ENCODE measurements at regions not wholly inside any gene's neighbourhood (a gene's known extent, or its start where the extent isn't known, plus 50 kb on each side); places are given as distances from the start of the nearest gene placed in this dataset.

GRCh38 chr2:160791884-160792283 lies 298.3 kb upstream of the RBMS1 start:
- Histone ChIP-seq H3K4me2 (ENCODE audit: control insufficient read depth, extremely low read depth, insufficient read depth, low read depth, low read length) (no peak overlapping the region), H4K20me1 (ENCODE audit: control insufficient read depth, extremely low read depth, insufficient read depth, low read length) (no peaks in the 10 kb centered on the region), H3K9me1 (ENCODE audit: control insufficient read depth, extremely low read depth, insufficient read depth, low read length) (no peaks in the 10 kb centered on the region), H3K27me3 (ENCODE audit: control insufficient read depth, extremely low read depth, insufficient read depth, low read length) (no peaks in the 10 kb centered on the region), H2AFZ (ENCODE audit: control insufficient read depth, low read length) (no peak overlapping the region), H3K4me1 (ENCODE audit: control insufficient read depth, extremely low read depth, insufficient read depth, low read length) (no peaks in the 10 kb centered on the region), H3K4me3 (ENCODE audit: control insufficient read depth in 2 of 3, extremely low read depth in 1 of 3, insufficient read depth in 2 of 3, low read depth in 1 of 3, low read length in 3 of 3) (no peak overlapping the region), H3K9me3 (ENCODE audit: control insufficient read depth, low read depth, low read length) (no peaks in the 10 kb centered on the region), H3K9ac (ENCODE audit: control insufficient read depth, extremely low read depth, insufficient read depth, low read length) (no peak overlapping the region), H3K36me3 (ENCODE audit: control insufficient read depth in 2 of 2, extremely low read depth in 1 of 2, insufficient read depth in 2 of 2, low read length in 2 of 2) (no peaks in the 10 kb centered on the region), H3K79me2 (ENCODE audit: control insufficient read depth, insufficient read depth, low read length) (no peaks in the 10 kb centered on the region), H3K27ac (ENCODE audit: control insufficient read depth, insufficient read depth, low read length) (no peak overlapping the region)
- FAIRE-seq (no peak), DNase-seq (ENCODE audit: low read depth, low spot score) (no peak)
- no peak for TF ChIP-seq EZH2 (IDR thresholded peaks at IDR 0.05; ENCODE audit: low read length)
- TF ChIP-seq, protein P1, sequence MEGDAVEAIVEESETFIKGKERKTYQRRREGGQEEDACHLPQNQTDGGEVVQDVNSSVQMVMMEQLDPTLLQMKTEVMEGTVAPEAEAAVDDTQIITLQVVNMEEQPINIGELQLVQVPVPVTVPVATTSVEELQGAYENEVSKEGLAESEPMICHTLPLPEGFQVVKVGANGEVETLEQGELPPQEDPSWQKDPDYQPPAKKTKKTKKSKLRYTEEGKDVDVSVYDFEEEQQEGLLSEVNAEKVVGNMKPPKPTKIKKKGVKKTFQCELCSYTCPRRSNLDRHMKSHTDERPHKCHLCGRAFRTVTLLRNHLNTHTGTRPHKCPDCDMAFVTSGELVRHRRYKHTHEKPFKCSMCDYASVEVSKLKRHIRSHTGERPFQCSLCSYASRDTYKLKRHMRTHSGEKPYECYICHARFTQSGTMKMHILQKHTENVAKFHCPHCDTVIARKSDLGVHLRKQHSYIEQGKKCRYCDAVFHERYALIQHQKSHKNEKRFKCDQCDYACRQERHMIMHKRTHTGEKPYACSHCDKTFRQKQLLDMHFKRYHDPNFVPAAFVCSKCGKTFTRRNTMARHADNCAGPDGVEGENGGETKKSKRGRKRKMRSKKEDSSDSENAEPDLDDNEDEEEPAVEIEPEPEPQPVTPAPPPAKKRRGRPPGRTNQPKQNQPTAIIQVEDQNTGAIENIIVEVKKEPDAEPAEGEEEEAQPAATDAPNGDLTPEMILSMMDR (optimal IDR thresholded peaks at IDR 0.05 in 1 of 3, IDR thresholded peaks at IDR 0.05 in 1 of 3, conservative IDR thresholded peaks at IDR 0.05 in 1 of 3; ENCODE audit: extremely low read depth in 1 of 3, insufficient read depth in 2 of 3, low read length in 3 of 3) = no peak
- dilution Hi-C loops (cut with MboI; ENCODE audit: extremely low pct_ligation_motif_present, low sequenced_read_pairs) = no loop called here

- dilution Hi-C loops (cut with MboI; ENCODE audit: extremely low pct_ligation_motif_present, low sequenced_read_pairs) = no loop called here
- no peaks in the 10 kb centered on the region for H3K9me1 ChIP-seq (ENCODE audit: control insufficient read depth, extremely low read depth, insufficient read depth, low read length)
- H3K4me1 ChIP-seq (ENCODE audit: control insufficient read depth, extremely low read depth, insufficient read depth, low read length) = no peaks in the 10 kb centered on the region
- FAIRE-seq (no peak), DNase-seq (ENCODE audit: low read depth, low spot score) (no peak)
- no peak overlapping the region for H2AFZ ChIP-seq (ENCODE audit: control insufficient read depth, low read length)
- no peak overlapping the region for H3K4me2 ChIP-seq (ENCODE audit: control insufficient read depth, extremely low read depth, insufficient read depth, low read depth, low read length)
- TF ChIP-seq, protein P1 (optimal IDR thresholded peaks at IDR 0.05 in 1 of 3, IDR thresholded peaks at IDR 0.05 in 1 of 3, conservative IDR thresholded peaks at IDR 0.05 in 1 of 3; ENCODE audit: extremely low read depth in 1 of 3, insufficient read depth in 2 of 3, low read length in 3 of 3) = no peak
- TF ChIP-seq EZH2 (IDR thresholded peaks at IDR 0.05; ENCODE audit: low read length) = no peak
- H3K27ac ChIP-seq (ENCODE audit: control insufficient read depth, insufficient read depth, low read length) = no peak overlapping the region
- no peaks in the 10 kb centered on the region for H3K9me3 ChIP-seq (ENCODE audit: control insufficient read depth, low read depth, low read length)
- H3K79me2 ChIP-seq (ENCODE audit: control insufficient read depth, insufficient read depth, low read length) = no peaks in the 10 kb centered on the region
- H3K27me3 ChIP-seq (ENCODE audit: control insufficient read depth, extremely low read depth, insufficient read depth, low read length) = no peaks in the 10 kb centered on the region
- H3K9ac ChIP-seq (ENCODE audit: control insufficient read depth, extremely low read depth, insufficient read depth, low read length) = no peak overlapping the region
- H3K4me3 ChIP-seq (ENCODE audit: control insufficient read depth in 2 of 3, extremely low read depth in 1 of 3, insufficient read depth in 2 of 3, low read depth in 1 of 3, low read length in 3 of 3) = no peak overlapping the region
- no peaks in the 10 kb centered on the region for H4K20me1 ChIP-seq (ENCODE audit: control insufficient read depth, extremely low read depth, insufficient read depth, low read length)
- no peaks in the 10 kb centered on the region for H3K36me3 ChIP-seq (ENCODE audit: control insufficient read depth in 2 of 2, extremely low read depth in 1 of 2, insufficient read depth in 2 of 2, low read length in 2 of 2)
Measured at GRCh38 chr2:160792837-160793236, 299.2 kb upstream of the RBMS1 start.

All from keratinocyte (primary cell).